ENCODE measurements at regions not wholly inside any gene's neighbourhood (a gene's known extent, or its start where the extent isn't known, plus 50 kb on each side); places are given as distances from the start of the nearest gene placed in this dataset.

- ChIA-PET CTCF (no interaction called here), POLR2A (no interaction called here)
- Histone ChIP-seq H4K20me1 (ENCODE audit: insufficient read depth) (no peaks in the 10 kb centered on the region), H3K9me3 (no peaks in the 10 kb centered on the region), H3K4me2 (no peak overlapping the region), H3K36me3 (replicated peaks in 1 of 2; ENCODE audit: control insufficient read depth in 1 of 2, insufficient read depth in 2 of 2, low read length in 1 of 2) (no peaks in the 10 kb centered on the region), H3K4me1 (ENCODE audit: control insufficient read depth in 1 of 2, insufficient read depth in 2 of 2, low read depth in 1 of 2, low read length in 1 of 2) (no peaks in the 10 kb centered on the region), H3K4me3 (ENCODE audit: low read depth in 2 of 2, low read length in 1 of 2) (no peak overlapping the region), H3K9me2 (no peaks in the 10 kb centered on the region), H3K27ac (ENCODE audit: low read depth in 2 of 2, low read length in 1 of 2) (no peak overlapping the region), H3F3A (replicated peaks; ENCODE audit: insufficient read depth) (no peaks in the 10 kb centered on the region), H3K9ac (no peak overlapping the region), H2AFZ (ENCODE audit: low read depth) (no peak overlapping the region), H3K79me2 (ENCODE audit: insufficient read depth) (no peaks in the 10 kb centered on the region), H3K27me3 (ENCODE audit: insufficient read depth) (no peaks in the 10 kb centered on the region)
- DNase-seq: no peak
- 28% methylated on average over 1 of the region's 1 CpG for WGBS (ENCODE audit: low lambda C conversion rate)
- TF ChIP-seq IRF3 (IDR thresholded peaks at IDR 0.05; ENCODE audit: low read depth, low read length) (no peak), MAX (IDR thresholded peaks at IDR 0.05; ENCODE audit: low read depth) (no peak), ZBTB33 (IDR thresholded peaks at IDR 0.05; ENCODE audit: borderline replicate concordance, low read depth) (no peak), PBX3 (IDR thresholded peaks at IDR 0.05) (no peak), FOSL2 (IDR thresholded peaks at IDR 0.05; ENCODE audit: borderline replicate concordance, low read depth) (no peak), TAF1 (IDR thresholded peaks at IDR 0.05; ENCODE audit: borderline replicate concordance, low read depth, low read length) (no peak), ELF1 (IDR thresholded peaks at IDR 0.05) (no peak), NFIC (IDR thresholded peaks at IDR 0.05; ENCODE audit: borderline replicate concordance) (no peak), FOXM1 (IDR thresholded peaks at IDR 0.05; ENCODE audit: low read depth) (no peak), RFX5 (IDR thresholded peaks at IDR 0.05; ENCODE audit: low read length) (no peak), CTCF (IDR thresholded peaks at IDR 0.05) (no peak), TCF12 (IDR thresholded peaks at IDR 0.05) (no peak), MEF2A (IDR thresholded peaks at IDR 0.05; ENCODE audit: borderline replicate concordance, low read depth) (no peak), EZH2phosphoT487 (IDR thresholded peaks at IDR 0.05; ENCODE audit: borderline replicate concordance, low read depth) (no peak), POLR2AphosphoS5 (IDR thresholded peaks at IDR 0.05; ENCODE audit: low read depth, low read length) (no peak), MXI1 (IDR thresholded peaks at IDR 0.05; ENCODE audit: low read depth, low read length) (no peak), RXRA (IDR thresholded peaks at IDR 0.05; ENCODE audit: borderline replicate concordance, low read depth) (no peak), USF2 (IDR thresholded peaks at IDR 0.05; ENCODE audit: borderline replicate concordance, low read depth, low read length) (no peak), REST (IDR thresholded peaks at IDR 0.05; ENCODE audit: low read depth, low read length) (no peak)
These were observed 83.5 kb upstream of the GRPR start for GRCh38 chrX:16039834-16040233.
